H9 (cell line): ENCODE measurements at regions not wholly inside any gene's neighbourhood (a gene's known extent, or its start where the extent isn't known, plus 50 kb on each side); places are given as distances from the start of the nearest gene placed in this dataset.
A peak's percentile ranks its signal among the peaks of the same experiment; 100 is the strongest.

Experiments
- DNase-seq: peaks from one replicate; pipeline ENCODE4 v3.0.0-alpha.2; 2017
- H2AFZ ChIP-seq: one replicate; pipeline ENCODE4 v1.6.1; 2013; ENCODE audit warnings: mild to moderate bottlenecking, low read length, control low read depth, moderate library complexity
- H2AK5ac ChIP-seq: 2 replicates; pipeline ENCODE4 v1.6.1; 2013; ENCODE audit warnings: low read length, control low read depth, mixed read lengths; ENCODE audit not compliant: insufficient read length
- H2BK120ac ChIP-seq: one replicate; pipeline ENCODE4 v1.6.1; 2013; ENCODE audit warnings: low read depth, mild to moderate bottlenecking, low read length, control low read depth, inconsistent platforms; ENCODE audit not compliant: poor library complexity, severe bottlenecking
- H2BK12ac ChIP-seq: 2 replicates; pipeline ENCODE4 v1.6.1; 2013; ENCODE audit warnings: low read length, control low read depth, mixed read lengths, low read depth; ENCODE audit not compliant: insufficient read length
- H2BK15ac ChIP-seq: 2 replicates; pipeline ENCODE4 v1.6.1; 2013; ENCODE audit warnings: low read depth, low read length, control low read depth
- H2BK20ac ChIP-seq: one replicate; pipeline ENCODE4 v1.6.1; 2013; ENCODE audit warnings: low read depth, mild to moderate bottlenecking, low read length, control low read depth, inconsistent platforms; ENCODE audit not compliant: poor library complexity, severe bottlenecking
- H2BK5ac ChIP-seq: 2 replicates; pipeline ENCODE4 v1.6.1; 2013; ENCODE audit warnings: low read length, control low read depth, mixed read lengths; ENCODE audit not compliant: insufficient read length
- H3K14ac ChIP-seq: 2 replicates; pipeline ENCODE4 v1.6.1; 2013; ENCODE audit warnings: low read length, control low read depth; ENCODE audit not compliant: insufficient read depth
- H3K18ac ChIP-seq: 2 replicates; pipeline ENCODE4 v1.6.1; 2013; ENCODE audit warnings: low read depth, mild to moderate bottlenecking, mixed read lengths, low read length, control low read depth; ENCODE audit not compliant: insufficient read length
- H3K23ac ChIP-seq: 2 replicates; pipeline ENCODE4 v1.6.1; 2013; ENCODE audit warnings: low read length, control low read depth, mixed read lengths, low read depth; ENCODE audit not compliant: insufficient read length
- H3K23me2 ChIP-seq: 2 replicates; pipeline ENCODE4 v1.6.1; 2013; ENCODE audit warnings: low read depth, mild to moderate bottlenecking, mixed read lengths, low read length, control low read depth; ENCODE audit not compliant: insufficient read length, poor library complexity, severe bottlenecking
- H3K27ac ChIP-seq: 2 replicates; pipeline ENCODE4 v1.5.1; 2013; ENCODE audit warnings: low read length, control low read depth, mixed read lengths, low read depth; ENCODE audit not compliant: insufficient read length
- H3K27me3 ChIP-seq: 2 replicates; pipeline ENCODE4 v1.6.1; 2013; ENCODE audit warnings: low read length, control low read depth, inconsistent platforms; ENCODE audit not compliant: insufficient read depth
- H3K4ac ChIP-seq: 2 replicates; pipeline ENCODE4 v1.6.1; 2013; ENCODE audit warnings: low read depth, mild to moderate bottlenecking, control low read depth, inconsistent platforms, low read length, moderate library complexity
- H3K4me1 ChIP-seq: 2 replicates; pipeline ENCODE4 v1.6.1; 2013; ENCODE audit warnings: low read length, control low read depth, inconsistent platforms; ENCODE audit not compliant: insufficient read depth
- H3K4me2 ChIP-seq: 2 replicates; pipeline ENCODE4 v1.6.1; 2013; ENCODE audit warnings: low read length, control low read depth, mixed read lengths; ENCODE audit not compliant: insufficient read length, insufficient read depth
- H3K56ac ChIP-seq: 2 replicates; pipeline ENCODE4 v1.6.1; 2013; ENCODE audit warnings: low read depth, mild to moderate bottlenecking, mixed read lengths, low read length, control low read depth; ENCODE audit not compliant: insufficient read length
- H3K79me1 ChIP-seq: 2 replicates; pipeline ENCODE4 v1.6.1; 2013; ENCODE audit warnings: low read depth, mild to moderate bottlenecking, moderate library complexity, low read length, control low read depth, inconsistent platforms; ENCODE audit not compliant: insufficient read depth, poor library complexity, severe bottlenecking
- H3K79me2 ChIP-seq: 2 replicates; pipeline ENCODE4 v1.6.1; 2013; ENCODE audit warnings: low read length, control low read depth, inconsistent platforms; ENCODE audit not compliant: insufficient read depth
- H3K9ac ChIP-seq: 2 replicates; pipeline ENCODE4 v1.6.1; 2013; ENCODE audit warnings: low read length, control low read depth, mixed read lengths; ENCODE audit not compliant: insufficient read length; ENCODE audit errors: extremely low read depth
- H3K9me3 ChIP-seq: one replicate; pipeline ENCODE4 v1.6.1; 2013; ENCODE audit warnings: low read depth, low read length, inconsistent platforms; ENCODE audit not compliant: control insufficient read depth
- H3T11ph ChIP-seq: one replicate; pipeline ENCODE4 v1.6.1; 2013; ENCODE audit warnings: mild to moderate bottlenecking, low read length, control low read depth, inconsistent platforms
- H4K20me1 ChIP-seq: one replicate; pipeline ENCODE4 v1.6.1; 2013; ENCODE audit not compliant: control insufficient read depth, insufficient read length, insufficient read depth
- H4K5ac ChIP-seq: 2 replicates; pipeline ENCODE4 v1.6.1; 2013; ENCODE audit warnings: low read depth, mild to moderate bottlenecking, mixed read lengths, low read length, control low read depth; ENCODE audit not compliant: insufficient read length
- H4K8ac ChIP-seq: replicated peaks from 2 replicates; pipeline ENCODE4 v1.6.1; 2013; ENCODE audit warnings: low read length, control low read depth, mixed read lengths, low read depth; ENCODE audit not compliant: insufficient read length
- H4K91ac ChIP-seq: 2 replicates; pipeline ENCODE4 v1.6.1; 2013; ENCODE audit warnings: low read depth, mild to moderate bottlenecking, moderate library complexity, mixed read lengths, low read length, control low read depth; ENCODE audit not compliant: insufficient read length
- H3K27ac Mint-ChIP-seq, 3 experiments: 2 replicates in 2 of 3; 3 replicates in 1 of 3; pipeline ENCODE4 v1.8.0; 2020 to 2021; ENCODE audit warnings: mixed read lengths in 3 of 3, mild to moderate bottlenecking in 1 of 3, moderate library complexity in 1 of 3
- H3K27me3 Mint-ChIP-seq: 2 replicates; pipeline ENCODE4 v1.8.0; 2021; ENCODE audit warnings: low read depth, mild to moderate bottlenecking, moderate library complexity, mixed read lengths
- H3K36me3 Mint-ChIP-seq, 3 experiments: 2 replicates in 2 of 3; 3 replicates in 1 of 3; pipeline ENCODE4 v1.8.0; 2020 to 2021; ENCODE audit warnings: low read depth in 3 of 3, mixed read lengths in 3 of 3; ENCODE audit not compliant: insufficient read depth in 1 of 3
- H3K4me1 Mint-ChIP-seq, 2 experiments: 2 replicates each; pipeline ENCODE4 v1.8.0; 2020; ENCODE audit warnings: mixed read lengths in 2 of 2
- H3K4me3 Mint-ChIP-seq, 2 experiments: 2 replicates in 1 of 2; 3 replicates in 1 of 2; pipeline ENCODE4 v1.8.0; 2020 to 2021; ENCODE audit warnings: mild to moderate bottlenecking in 2 of 2, mixed read lengths in 2 of 2, moderate library complexity in 1 of 2
- H3K9me3 Mint-ChIP-seq, 2 experiments: 2 replicates in 1 of 2; 3 replicates in 1 of 2; pipeline ENCODE4 v1.8.0; 2020; ENCODE audit warnings: mild to moderate bottlenecking in 2 of 2, mixed read lengths in 2 of 2, moderate library complexity in 1 of 2
- CTCF ChIP-seq: fragments of 200-600 bp; sonication (generic); conservative IDR thresholded peaks from 3 replicates; pipeline ENCODE4 v1.8.0; 2021; ENCODE audit warnings: antibody characterized with exemption, mild to moderate bottlenecking
- WGBS: extraction: QIAGEN DNeasy Blood & Tissue Kit; methylation state at CpG from one replicate; pipeline ENCODE4 v1.1.7; 2013; ENCODE audit warnings: missing lambda C conversion rate, low lambda C conversion rate, mixed read lengths; ENCODE audit not compliant: insufficient read length; ENCODE audit errors: extremely low coverage; 5-methylcytosine and 5-hydroxymethylcytosine counted together

DNA sequence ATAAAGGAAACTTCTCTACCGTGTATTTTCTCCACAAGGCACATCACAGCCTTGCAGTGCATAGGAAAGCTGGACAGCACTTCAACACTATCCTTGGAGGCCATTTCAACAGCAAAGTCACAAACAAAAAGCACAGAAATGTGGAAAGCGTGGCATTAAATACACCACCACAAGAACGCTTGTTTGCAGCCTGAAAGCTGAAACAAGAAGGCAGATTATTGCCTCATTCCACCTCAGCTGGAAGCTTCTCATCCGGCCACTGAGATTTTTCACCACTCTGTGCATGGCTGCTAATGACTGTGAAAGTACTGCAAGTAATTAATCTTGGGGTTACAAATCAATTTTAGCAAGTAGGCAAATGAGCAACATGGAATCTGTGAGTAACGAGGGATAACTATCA lies 50.9 kb upstream of the GALNT2 start:
- no peak overlapping the region for H3K9ac ChIP-seq
- Mint-ChIP-seq H3K9me3 (no peaks in the 10 kb centered on the region; a peak in 1 of 5 replicates), H3K4me3 (no peak overlapping the region), H3K4me1 (peaks cover 28 to 31% of the 10 kb centered on the region in 2 experiments), H3K27me3 (peaks cover 8% of the 10 kb centered on the region), H3K27ac (peak overlapping the region in 2 of 3 experiments; percentile 8 to 70; a peak in 2 of 7 replicates), H3K36me3 (no peaks in the 10 kb centered on the region)
- no peaks in the 10 kb centered on the region for H3K23me2 ChIP-seq
- no peaks in the 10 kb centered on the region for H4K20me1 ChIP-seq
- no peak overlapping the region for H3K14ac ChIP-seq
- no peak overlapping the region for H2BK12ac ChIP-seq
- H3K27ac ChIP-seq: no peak overlapping the region
- no peak overlapping the region for H4K5ac ChIP-seq
- H2BK120ac ChIP-seq: no peak overlapping the region
- DNase-seq: no peak
- no peaks in the 10 kb centered on the region for H3K79me2 ChIP-seq
- TF ChIP-seq CTCF: no peak
- no peaks in the 10 kb centered on the region; the same call in 1 of the 2 replicates for H3K4me1 ChIP-seq
- H3K27me3 ChIP-seq: no peaks in the 10 kb centered on the region
- no CpG with 5 or more reads among the region's 5 CpGs for WGBS
- H3K4ac ChIP-seq: no peak overlapping the region
- no peak overlapping the region for H2BK20ac ChIP-seq
- H3T11ph ChIP-seq: no peak overlapping the region
- no peak overlapping the region for H4K8ac ChIP-seq
- H2AK5ac ChIP-seq: no peak overlapping the region
- H2AFZ ChIP-seq: no peak overlapping the region
- H4K91ac ChIP-seq: no peak overlapping the region
- no peaks in the 10 kb centered on the region for H3K9me3 ChIP-seq
- no peak overlapping the region for H3K23ac ChIP-seq
- H3K56ac ChIP-seq: no peak overlapping the region
- H2BK5ac ChIP-seq: no peak overlapping the region
- H3K4me2 ChIP-seq: no peak overlapping the region
- no peaks in the 10 kb centered on the region for H3K79me1 ChIP-seq
- no peak overlapping the region for H2BK15ac ChIP-seq
- H3K18ac ChIP-seq: no peak overlapping the region
